H1 (cell line): ENCODE measurements at regions not wholly inside any gene's neighbourhood (a gene's known extent, or its start where the extent isn't known, plus 50 kb on each side); places are given as distances from the start of the nearest gene placed in this dataset.

Experiments used
- ASH2L ChIP-seq: fragments of 200-600, 300-600 bp; sonication (generic); IDR thresholded peaks from one replicate; pipeline ENCODE4 v1.7.1; 2017; ENCODE audit warnings: low read length
- CTBP2 ChIP-seq: IDR thresholded peaks from 2 replicates; pipeline ENCODE4 v1.7.0; 2011; ENCODE audit warnings: borderline replicate concordance, mild to moderate bottlenecking, moderate library complexity, mixed read lengths, low read length; ENCODE audit not compliant: insufficient read depth, insufficient read length
- JUND ChIP-seq: IDR thresholded peaks from 2 replicates; pipeline ENCODE4 v1.6.1; 2011; ENCODE audit warnings: mild to moderate bottlenecking, improper control_type of control experiment, low read length
- MAX ChIP-seq: IDR thresholded peaks from 2 replicates; pipeline ENCODE4 v1.6.1; 2012; ENCODE audit warnings: inconsistent platforms
- POLR2A ChIP-seq, 2 experiments: IDR thresholded peaks; 1 replicate in 1 of 2; 2 replicates in 1 of 2; pipeline ENCODE4 v1.6.1; 2011; ENCODE audit warnings: low read depth in 2 of 2, low read length in 2 of 2, mild to moderate bottlenecking in 2 of 2; ENCODE audit errors: control extremely low read depth in 1 of 2
- RBBP5 ChIP-seq: IDR thresholded peaks from 2 replicates; pipeline ENCODE4 v1.7.1; 2012; ENCODE audit warnings: low read depth, mild to moderate bottlenecking, inconsistent platforms, low read length, moderate library complexity, borderline replicate concordance
- SP1 ChIP-seq: IDR thresholded peaks from 2 replicates; pipeline ENCODE4 v1.6.1; 2011; ENCODE audit warnings: low read depth, low read length
- SP4 ChIP-seq: IDR thresholded peaks from 2 replicates; pipeline ENCODE4 v1.6.1; 2012; ENCODE audit warnings: low read length, inconsistent platforms
- YY1 ChIP-seq: IDR thresholded peaks from 2 replicates; pipeline ENCODE4 v1.6.1; 2011; ENCODE audit warnings: low read depth, mild to moderate bottlenecking, low read length
- TF ChIP-seq, protein P1 (sequence below): IDR thresholded peaks from 2 replicates; pipeline ENCODE4 v1.6.1; 2012; ENCODE audit warnings: inconsistent platforms

GRCh38 chr9:73575101-73576060 is 423.7 kb downstream of the ANXA1 start (continued):
- TF ChIP-seq YY1: no peak
- no peak for TF ChIP-seq CTBP2
- TF ChIP-seq SP4: no peak
- no peak for TF ChIP-seq RBBP5
- TF ChIP-seq ASH2L: no peak
- no peak for TF ChIP-seq POLR2A (IDR thresholded peaks at IDR 0.05; ENCODE audit: control extremely low read depth in 1 of 2, low read depth in 2 of 2, low read length in 2 of 2)
- TF ChIP-seq, protein P1, sequence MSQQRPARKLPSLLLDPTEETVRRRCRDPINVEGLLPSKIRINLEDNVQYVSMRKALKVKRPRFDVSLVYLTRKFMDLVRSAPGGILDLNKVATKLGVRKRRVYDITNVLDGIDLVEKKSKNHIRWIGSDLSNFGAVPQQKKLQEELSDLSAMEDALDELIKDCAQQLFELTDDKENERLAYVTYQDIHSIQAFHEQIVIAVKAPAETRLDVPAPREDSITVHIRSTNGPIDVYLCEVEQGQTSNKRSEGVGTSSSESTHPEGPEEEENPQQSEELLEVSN: no peak
- no peak for TF ChIP-seq MAX
- no peak for TF ChIP-seq JUND
- no peak for TF ChIP-seq SP1
